Mammary epithelial cell (primary cell): ENCODE measurements at regions not wholly inside any gene's neighbourhood (a gene's known extent, or its start where the extent isn't known, plus 50 kb on each side); places are given as distances from the start of the nearest gene placed in this dataset.

ENCODE experiments used
- EZH2 ChIP-seq: IDR thresholded peaks from 2 replicates; pipeline ENCODE4 v1.6.1; 2012; ENCODE audit warnings: low read length, inconsistent platforms, borderline replicate concordance
- TF ChIP-seq, protein P1 (sequence below), 2 donors: IDR thresholded peaks in 1 of 2; conservative IDR thresholded peaks in 1 of 2; 2 replicates each; pipeline ENCODE4 v1.5.1; 2011 to 2012; ENCODE audit warnings: inconsistent platforms in 2 of 2, low read length in 2 of 2, mild to moderate bottlenecking in 2 of 2, control low read depth in 1 of 2, low read depth in 1 of 2; ENCODE audit not compliant: insufficient read depth in 1 of 2; ENCODE audit errors: extremely low read depth in 1 of 2

- TF ChIP-seq, protein P1, sequence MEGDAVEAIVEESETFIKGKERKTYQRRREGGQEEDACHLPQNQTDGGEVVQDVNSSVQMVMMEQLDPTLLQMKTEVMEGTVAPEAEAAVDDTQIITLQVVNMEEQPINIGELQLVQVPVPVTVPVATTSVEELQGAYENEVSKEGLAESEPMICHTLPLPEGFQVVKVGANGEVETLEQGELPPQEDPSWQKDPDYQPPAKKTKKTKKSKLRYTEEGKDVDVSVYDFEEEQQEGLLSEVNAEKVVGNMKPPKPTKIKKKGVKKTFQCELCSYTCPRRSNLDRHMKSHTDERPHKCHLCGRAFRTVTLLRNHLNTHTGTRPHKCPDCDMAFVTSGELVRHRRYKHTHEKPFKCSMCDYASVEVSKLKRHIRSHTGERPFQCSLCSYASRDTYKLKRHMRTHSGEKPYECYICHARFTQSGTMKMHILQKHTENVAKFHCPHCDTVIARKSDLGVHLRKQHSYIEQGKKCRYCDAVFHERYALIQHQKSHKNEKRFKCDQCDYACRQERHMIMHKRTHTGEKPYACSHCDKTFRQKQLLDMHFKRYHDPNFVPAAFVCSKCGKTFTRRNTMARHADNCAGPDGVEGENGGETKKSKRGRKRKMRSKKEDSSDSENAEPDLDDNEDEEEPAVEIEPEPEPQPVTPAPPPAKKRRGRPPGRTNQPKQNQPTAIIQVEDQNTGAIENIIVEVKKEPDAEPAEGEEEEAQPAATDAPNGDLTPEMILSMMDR (conservative IDR thresholded peaks at IDR 0.05 in 1 of 2, IDR thresholded peaks at IDR 0.05 in 1 of 2; ENCODE audit: extremely low read depth in 1 of 2, insufficient read depth in 1 of 2, low read depth in 1 of 2, low read length in 2 of 2), result no peak
- no peak for TF ChIP-seq EZH2
These were observed 152.8 kb upstream of the DHRS4 start for GRCh38 chr14:23800811-23801210.
